CD14-positive monocyte (primary cell): ENCODE measurements at regions not wholly inside any gene's neighbourhood (a gene's known extent, or its start where the extent isn't known, plus 50 kb on each side); places are given as distances from the start of the nearest gene placed in this dataset.
A peak's percentile ranks its signal among the peaks of the same experiment; 100 is the strongest.

Experiments used
- DNase-seq, 3 donors: peaks; one replicate each; pipeline ENCODE4 v3.0.0-alpha.2; 2011 to 2022
- H2AFZ ChIP-seq: 2 replicates; pipeline ENCODE4 v1.6.0; 2012; ENCODE audit warnings: mild to moderate bottlenecking, low read depth, low read length, inconsistent platforms; ENCODE audit not compliant: insufficient read depth, poor library complexity, severe bottlenecking
- H3K27ac ChIP-seq, 2 donors: 1 replicate in 1 of 2; 2 replicates in 1 of 2; pipeline ENCODE4 v1.5.1; 2012 to 2013; ENCODE audit warnings: low read length in 2 of 2, control low read depth in 1 of 2, inconsistent platforms in 1 of 2, low read depth in 1 of 2, mild to moderate bottlenecking in 1 of 2
- H3K27me3 ChIP-seq, 2 donors: one replicate each; pipeline versions ENCODE4 v1.6.0 to v1.6.1; 2011 to 2013; ENCODE audit warnings: low read length in 2 of 2; ENCODE audit not compliant: control insufficient read depth in 2 of 2, insufficient read depth in 2 of 2
- H3K36me3 ChIP-seq, 2 donors: replicated peaks in 1 of 2; 1 replicate in 1 of 2; 2 replicates in 1 of 2; pipeline versions ENCODE4 v1.5.1 to v1.6.1; 2012 to 2013; ENCODE audit warnings: low read length in 2 of 2, control low read depth in 1 of 2, inconsistent platforms in 1 of 2, mild to moderate bottlenecking in 1 of 2; ENCODE audit not compliant: insufficient read depth in 2 of 2, control insufficient read depth in 1 of 2
- H3K4me1 ChIP-seq, 2 donors: 1 replicate in 1 of 2; 2 replicates in 1 of 2; pipeline versions ENCODE4 v1.5.1 to v1.6.1; 2012 to 2013; ENCODE audit warnings: low read length in 2 of 2, control low read depth in 1 of 2, inconsistent platforms in 1 of 2, mild to moderate bottlenecking in 1 of 2, moderate library complexity in 1 of 2; ENCODE audit not compliant: insufficient read depth in 2 of 2, control insufficient read depth in 1 of 2
- H3K4me2 ChIP-seq: replicated peaks from 2 replicates; pipeline ENCODE3; 2012; ENCODE audit warnings: low read length, moderate library complexity, mild to moderate bottlenecking; ENCODE audit not compliant: poor library complexity, severe bottlenecking; ENCODE audit errors: extremely low read depth
- H3K4me3 ChIP-seq, 3 experiments: fragments of 200-600 bp in 1 of 3; sonication (generic) in 1 of 3; replicated peaks in 1 of 3; 1 replicate in 2 of 3; 2 replicates in 1 of 3; pipeline ENCODE4 v1.5.1; 2011 to 2013; ENCODE audit warnings: low read length in 3 of 3, mild to moderate bottlenecking in 3 of 3, control low read depth in 2 of 3, low read depth in 2 of 3, inconsistent platforms in 1 of 3, moderate library complexity in 1 of 3
- H3K79me2 ChIP-seq: 2 replicates; pipeline ENCODE4 v1.6.0; 2012; ENCODE audit warnings: mild to moderate bottlenecking, control low read depth, inconsistent platforms, low read length, moderate library complexity; ENCODE audit not compliant: insufficient read depth
- H3K9ac ChIP-seq: 2 replicates; pipeline ENCODE4 v1.6.0; 2017; ENCODE audit warnings: low read length, mild to moderate bottlenecking; ENCODE audit not compliant: insufficient read depth, poor library complexity, severe bottlenecking
- H3K9me3 ChIP-seq, 2 donors: replicated peaks in 1 of 2; 1 replicate in 1 of 2; 2 replicates in 1 of 2; pipeline versions ENCODE4 v1.5.1 to v1.6.1; 2012 to 2013; ENCODE audit warnings: low read length in 2 of 2, control low read depth in 1 of 2; ENCODE audit not compliant: control insufficient read depth in 1 of 2, insufficient read depth in 1 of 2
- H4K20me1 ChIP-seq: 2 replicates; pipeline ENCODE4 v1.6.0; 2012; ENCODE audit warnings: mild to moderate bottlenecking, low read length, control low read depth, moderate library complexity; ENCODE audit not compliant: insufficient read depth
- H3K27ac Mint-ChIP-seq, 7 donors: one replicate each; pipeline ENCODE4 v1.8.0; 2020; ENCODE audit warnings: mild to moderate bottlenecking in 7 of 7, mixed read lengths in 7 of 7, moderate library complexity in 6 of 7, inconsistent platforms in 2 of 7
- H3K27me3 Mint-ChIP-seq, 3 donors: one replicate each; pipeline ENCODE4 v1.8.0; 2021 to 2022; ENCODE audit warnings: low read depth in 3 of 3, mild to moderate bottlenecking in 3 of 3, mixed read lengths in 3 of 3, moderate library complexity in 3 of 3, inconsistent platforms in 1 of 3
- H3K36me3 Mint-ChIP-seq, 2 donors: one replicate each; pipeline ENCODE4 v1.8.0; 2020; ENCODE audit warnings: mixed read lengths in 2 of 2, inconsistent platforms in 1 of 2, mild to moderate bottlenecking in 1 of 2
- H3K4me1 Mint-ChIP-seq: one replicate; pipeline ENCODE4 v1.8.0; 2020; ENCODE audit warnings: mild to moderate bottlenecking, mixed read lengths
- H3K4me3 Mint-ChIP-seq, 2 donors: one replicate each; pipeline ENCODE4 v1.8.0; 2020; ENCODE audit warnings: mild to moderate bottlenecking in 2 of 2, mixed read lengths in 2 of 2, moderate library complexity in 1 of 2
- H3K9me3 Mint-ChIP-seq, 7 donors: one replicate each; pipeline ENCODE4 v1.8.0; 2020 to 2022; ENCODE audit warnings: mixed read lengths in 7 of 7, mild to moderate bottlenecking in 6 of 7, moderate library complexity in 6 of 7, inconsistent platforms in 2 of 7
- CTCF ChIP-seq: fragments of 200-600 bp; IDR thresholded peaks from one replicate; pipeline ENCODE4 v1.8.0; 2022; ENCODE audit warnings: antibody characterized with exemption, mild to moderate bottlenecking
- WGBS: methylation state at CpG from one replicate; pipeline ENCODE4 v1.1.5; 2013; ENCODE audit warnings: missing lambda C conversion rate; ENCODE audit not compliant: insufficient coverage; 5-methylcytosine and 5-hydroxymethylcytosine counted together
- intact Hi-C, 2 donors: fragments of 100-400 bp; cut with micrococcal nuclease; formaldehyde crosslinking; loops; one replicate each; pipeline versions ENCODE4 v1.15.0 to v1.15.1; 2023

GRCh38 chr15:69740684-69741083 is 288.1 kb downstream of the RPLP1 start:
- 100% methylated on average over 1 of the region's 1 CpG for WGBS
- Histone ChIP-seq H3K9ac (no peak overlapping the region), H3K9me3 (peaks cover 3 to 6% of the 10 kb centered on the region in 2 donors), H3K4me1 (peaks cover 10 to 11% of the 10 kb centered on the region in 2 donors), H3K36me3 (no peaks in the 10 kb centered on the region), H3K79me2 (no peaks in the 10 kb centered on the region), H4K20me1 (no peaks in the 10 kb centered on the region), H3K27ac (no peak overlapping the region), H3K4me2 (no peak overlapping the region), H3K27me3 (no peaks in the 10 kb centered on the region), H3K4me3 (no peak overlapping the region), H2AFZ (no peak overlapping the region)
- H3K9me3 Mint-ChIP-seq, result peaks cover 0 to 6% (median 0%) of the 10 kb centered on the region in 7 donors
- no peak for TF ChIP-seq CTCF
- H3K27me3 Mint-ChIP-seq, result peaks cover under 1 to 6% (median 6%) of the 10 kb centered on the region in 3 donors
- H3K4me1 Mint-ChIP-seq, result peaks cover 19% of the 10 kb centered on the region
- no peak overlapping the region for H3K27ac Mint-ChIP-seq
- no peak overlapping the region for H3K4me3 Mint-ChIP-seq
- peaks cover 3% of the 10 kb centered on the region in 2 donors for H3K36me3 Mint-ChIP-seq
- intact Hi-C loops, result no loop called here
- DNase-seq, result no peak

GRCh38 chr15:69742361-69742760 is 289.7 kb downstream of the RPLP1 start:
- no peaks in the 10 kb centered on the region for H3K79me2 ChIP-seq
- H2AFZ ChIP-seq, result no peak overlapping the region
- no peak overlapping the region for H3K4me3 ChIP-seq
- no peak overlapping the region for H3K27ac ChIP-seq
- H3K36me3 ChIP-seq, result no peaks in the 10 kb centered on the region
- 96% methylated on average over 9 of the region's 9 CpGs for WGBS
- Mint-ChIP-seq H3K36me3 (peaks cover 3% of the 10 kb centered on the region in 2 donors), H3K4me3 (no peak overlapping the region), H3K4me1 (peaks cover 15% of the 10 kb centered on the region), H3K27ac (peak overlapping the region in 1 of 7 donors; percentile 40), H3K27me3 (peaks cover 3 to 6% (median 6%) of the 10 kb centered on the region in 3 donors), H3K9me3 (peaks cover 0 to 6% (median 0%) of the 10 kb centered on the region in 7 donors)
- intact Hi-C loops, result no loop called here
- H3K9me3 ChIP-seq, result peaks cover 3 to 6% of the 10 kb centered on the region in 2 donors
- DNase-seq, result no peak
- H3K4me1 ChIP-seq, result peaks cover 10 to 11% of the 10 kb centered on the region in 2 donors
- no peaks in the 10 kb centered on the region for H4K20me1 ChIP-seq
- H3K4me2 ChIP-seq, result no peak overlapping the region
- H3K27me3 ChIP-seq, result no peaks in the 10 kb centered on the region
- TF ChIP-seq CTCF, result no peak
- no peak overlapping the region for H3K9ac ChIP-seq
